ENCODE measurements at regions not wholly inside any gene's neighbourhood (a gene's known extent, or its start where the extent isn't known, plus 50 kb on each side); places are given as distances from the start of the nearest gene placed in this dataset.

DNA sequence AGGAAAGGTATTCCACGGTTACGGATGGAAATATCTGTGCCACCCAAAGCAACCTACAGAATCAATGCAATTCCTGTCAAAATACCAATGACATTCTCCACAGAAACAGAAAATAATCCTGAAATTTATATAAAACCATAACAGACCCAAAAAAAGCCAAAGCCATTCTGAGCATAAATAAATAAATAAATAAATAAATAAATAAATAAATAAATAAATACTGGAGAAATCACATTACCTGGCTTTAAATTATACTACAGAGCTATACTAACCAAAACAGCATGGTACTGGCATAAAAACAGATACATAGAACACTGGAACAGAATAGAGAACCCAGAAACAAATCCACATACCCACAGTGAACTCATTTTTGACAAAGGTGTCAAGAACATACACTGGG is 191.9 kb upstream of the DUSP10 start (continued):
- TF ChIP-seq, protein P1, sequence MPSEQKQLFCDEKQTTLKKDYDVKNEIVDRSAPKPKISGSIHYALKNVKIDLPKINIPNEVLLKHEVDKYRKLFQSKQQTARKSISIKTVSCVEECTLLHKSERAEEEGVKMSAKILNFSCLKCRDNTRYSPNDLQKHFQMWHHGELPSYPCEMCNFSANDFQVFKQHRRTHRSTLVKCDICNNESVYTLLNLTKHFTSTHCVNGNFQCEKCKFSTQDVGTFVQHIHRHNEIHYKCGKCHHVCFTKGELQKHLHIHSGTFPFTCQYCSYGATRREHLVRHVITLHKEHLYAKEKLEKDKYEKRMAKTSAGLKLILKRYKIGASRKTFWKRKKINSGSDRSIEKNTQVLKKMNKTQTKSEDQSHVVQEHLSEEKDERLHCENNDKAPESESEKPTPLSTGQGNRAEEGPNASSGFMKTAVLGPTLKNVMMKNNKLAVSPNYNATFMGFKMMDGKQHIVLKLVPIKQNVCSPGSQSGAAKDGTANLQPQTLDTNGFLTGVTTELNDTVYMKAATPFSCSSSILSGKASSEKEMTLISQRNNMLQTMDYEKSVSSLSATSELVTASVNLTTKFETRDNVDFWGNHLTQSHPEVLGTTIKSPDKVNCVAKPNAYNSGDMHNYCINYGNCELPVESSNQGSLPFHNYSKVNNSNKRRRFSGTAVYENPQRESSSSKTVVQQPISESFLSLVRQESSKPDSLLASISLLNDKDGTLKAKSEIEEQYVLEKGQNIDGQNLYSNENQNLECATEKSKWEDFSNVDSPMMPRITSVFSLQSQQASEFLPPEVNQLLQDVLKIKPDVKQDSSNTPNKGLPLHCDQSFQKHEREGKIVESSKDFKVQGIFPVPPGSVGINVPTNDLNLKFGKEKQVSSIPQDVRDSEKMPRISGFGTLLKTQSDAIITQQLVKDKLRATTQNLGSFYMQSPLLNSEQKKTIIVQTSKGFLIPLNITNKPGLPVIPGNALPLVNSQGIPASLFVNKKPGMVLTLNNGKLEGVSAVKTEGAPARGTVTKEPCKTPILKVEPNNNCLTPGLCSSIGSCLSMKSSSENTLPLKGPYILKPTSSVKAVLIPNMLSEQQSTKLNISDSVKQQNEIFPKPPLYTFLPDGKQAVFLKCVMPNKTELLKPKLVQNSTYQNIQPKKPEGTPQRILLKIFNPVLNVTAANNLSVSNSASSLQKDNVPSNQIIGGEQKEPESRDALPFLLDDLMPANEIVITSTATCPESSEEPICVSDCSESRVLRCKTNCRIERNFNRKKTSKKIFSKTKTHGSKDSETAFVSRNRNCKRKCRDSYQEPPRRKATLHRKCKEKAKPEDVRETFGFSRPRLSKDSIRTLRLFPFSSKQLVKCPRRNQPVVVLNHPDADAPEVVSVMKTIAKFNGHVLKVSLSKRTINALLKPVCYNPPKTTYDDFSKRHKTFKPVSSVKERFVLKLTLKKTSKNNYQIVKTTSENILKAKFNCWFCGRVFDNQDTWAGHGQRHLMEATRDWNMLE (tag by site-specific recombination; conservative IDR thresholded peaks at IDR 0.05; ENCODE audit: low read depth) = peak; percentile 70; the same call in 1 of the 2 replicates
- TF ChIP-seq, protein P2, sequence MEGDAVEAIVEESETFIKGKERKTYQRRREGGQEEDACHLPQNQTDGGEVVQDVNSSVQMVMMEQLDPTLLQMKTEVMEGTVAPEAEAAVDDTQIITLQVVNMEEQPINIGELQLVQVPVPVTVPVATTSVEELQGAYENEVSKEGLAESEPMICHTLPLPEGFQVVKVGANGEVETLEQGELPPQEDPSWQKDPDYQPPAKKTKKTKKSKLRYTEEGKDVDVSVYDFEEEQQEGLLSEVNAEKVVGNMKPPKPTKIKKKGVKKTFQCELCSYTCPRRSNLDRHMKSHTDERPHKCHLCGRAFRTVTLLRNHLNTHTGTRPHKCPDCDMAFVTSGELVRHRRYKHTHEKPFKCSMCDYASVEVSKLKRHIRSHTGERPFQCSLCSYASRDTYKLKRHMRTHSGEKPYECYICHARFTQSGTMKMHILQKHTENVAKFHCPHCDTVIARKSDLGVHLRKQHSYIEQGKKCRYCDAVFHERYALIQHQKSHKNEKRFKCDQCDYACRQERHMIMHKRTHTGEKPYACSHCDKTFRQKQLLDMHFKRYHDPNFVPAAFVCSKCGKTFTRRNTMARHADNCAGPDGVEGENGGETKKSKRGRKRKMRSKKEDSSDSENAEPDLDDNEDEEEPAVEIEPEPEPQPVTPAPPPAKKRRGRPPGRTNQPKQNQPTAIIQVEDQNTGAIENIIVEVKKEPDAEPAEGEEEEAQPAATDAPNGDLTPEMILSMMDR (tag by site-specific recombination; IDR thresholded peaks at IDR 0.05) = no peak
- no peak for TF ChIP-seq HOXA7 (CRISPR knock-in tag; IDR thresholded peaks at IDR 0.05; ENCODE audit: borderline replicate concordance)
- no peak for TF ChIP-seq ZSCAN23 (tag by site-specific recombination; IDR thresholded peaks at IDR 0.05)
- peak; percentile 67 for TF ChIP-seq ZNF426 (tag by site-specific recombination; IDR thresholded peaks at IDR 0.05)
- TF ChIP-seq ZNF555 (tag by site-specific recombination; conservative IDR thresholded peaks at IDR 0.05) = peak; percentile 61
- no peak for TF ChIP-seq ZNF324 (tag by site-specific recombination; IDR thresholded peaks at IDR 0.05)
- TF ChIP-seq ZNF558 (tag by site-specific recombination; IDR thresholded peaks at IDR 0.05) = no peak
- peak; percentile 21; the same call in 1 of the 2 replicates for TF ChIP-seq ZNF140 (tag by site-specific recombination; IDR thresholded peaks at IDR 0.05)
- no peak for TF ChIP-seq ZBTB20 (tag by site-specific recombination; IDR thresholded peaks at IDR 0.05)
- TF ChIP-seq ZNF394 (tag by site-specific recombination; IDR thresholded peaks at IDR 0.05; ENCODE audit: borderline replicate concordance) = peak; percentile 75; the same call in 1 of the 2 replicates

DNA sequence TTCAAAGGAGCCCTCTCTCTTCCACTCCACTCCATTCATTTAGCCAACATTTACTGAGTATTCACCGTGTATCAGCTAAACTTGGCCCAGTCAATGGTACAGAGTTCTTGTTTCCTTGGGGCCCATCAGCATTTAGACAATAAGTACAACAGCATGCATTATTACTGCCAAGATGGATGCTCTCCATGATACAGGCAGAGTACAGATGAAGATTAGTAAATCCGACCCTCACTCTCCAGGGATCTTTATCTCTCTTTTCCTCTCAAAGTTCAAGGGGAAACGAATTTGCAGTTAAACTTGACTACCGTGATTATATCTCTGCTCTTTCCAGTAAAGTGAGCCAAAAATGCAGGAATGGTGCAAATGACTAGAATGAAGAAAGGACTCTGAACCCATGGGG is 184.6 kb upstream of the DUSP10 start:
- TF ChIP-seq KLF8 (tag by site-specific recombination; IDR thresholded peaks at IDR 0.05) = no peak
- TF ChIP-seq ZNF792 (tag by site-specific recombination; IDR thresholded peaks at IDR 0.05) = no peak
- TF ChIP-seq ZNF175 (tag by site-specific recombination; IDR thresholded peaks at IDR 0.05) = no peak
- TF ChIP-seq ZNF114 (tag by site-specific recombination; IDR thresholded peaks at IDR 0.05) = no peak
- TF ChIP-seq, protein P3, sequence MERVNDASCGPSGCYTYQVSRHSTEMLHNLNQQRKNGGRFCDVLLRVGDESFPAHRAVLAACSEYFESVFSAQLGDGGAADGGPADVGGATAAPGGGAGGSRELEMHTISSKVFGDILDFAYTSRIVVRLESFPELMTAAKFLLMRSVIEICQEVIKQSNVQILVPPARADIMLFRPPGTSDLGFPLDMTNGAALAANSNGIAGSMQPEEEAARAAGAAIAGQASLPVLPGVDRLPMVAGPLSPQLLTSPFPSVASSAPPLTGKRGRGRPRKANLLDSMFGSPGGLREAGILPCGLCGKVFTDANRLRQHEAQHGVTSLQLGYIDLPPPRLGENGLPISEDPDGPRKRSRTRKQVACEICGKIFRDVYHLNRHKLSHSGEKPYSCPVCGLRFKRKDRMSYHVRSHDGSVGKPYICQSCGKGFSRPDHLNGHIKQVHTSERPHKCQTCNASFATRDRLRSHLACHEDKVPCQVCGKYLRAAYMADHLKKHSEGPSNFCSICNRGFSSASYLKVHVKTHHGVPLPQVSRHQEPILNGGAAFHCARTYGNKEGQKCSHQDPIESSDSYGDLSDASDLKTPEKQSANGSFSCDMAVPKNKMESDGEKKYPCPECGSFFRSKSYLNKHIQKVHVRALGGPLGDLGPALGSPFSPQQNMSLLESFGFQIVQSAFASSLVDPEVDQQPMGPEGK (tag by site-specific recombination; IDR thresholded peaks at IDR 0.05) = no peak
- TF ChIP-seq, protein P4, sequence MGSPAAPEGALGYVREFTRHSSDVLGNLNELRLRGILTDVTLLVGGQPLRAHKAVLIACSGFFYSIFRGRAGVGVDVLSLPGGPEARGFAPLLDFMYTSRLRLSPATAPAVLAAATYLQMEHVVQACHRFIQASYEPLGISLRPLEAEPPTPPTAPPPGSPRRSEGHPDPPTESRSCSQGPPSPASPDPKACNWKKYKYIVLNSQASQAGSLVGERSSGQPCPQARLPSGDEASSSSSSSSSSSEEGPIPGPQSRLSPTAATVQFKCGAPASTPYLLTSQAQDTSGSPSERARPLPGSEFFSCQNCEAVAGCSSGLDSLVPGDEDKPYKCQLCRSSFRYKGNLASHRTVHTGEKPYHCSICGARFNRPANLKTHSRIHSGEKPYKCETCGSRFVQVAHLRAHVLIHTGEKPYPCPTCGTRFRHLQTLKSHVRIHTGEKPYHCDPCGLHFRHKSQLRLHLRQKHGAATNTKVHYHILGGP (tag by site-specific recombination; IDR thresholded peaks at IDR 0.05) = no peak
- TF ChIP-seq, protein P5, sequence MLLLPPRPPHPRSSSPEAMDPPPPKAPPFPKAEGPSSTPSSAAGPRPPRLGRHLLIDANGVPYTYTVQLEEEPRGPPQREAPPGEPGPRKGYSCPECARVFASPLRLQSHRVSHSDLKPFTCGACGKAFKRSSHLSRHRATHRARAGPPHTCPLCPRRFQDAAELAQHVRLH (tag by site-specific recombination; IDR thresholded peaks at IDR 0.05) = no peak
- TF ChIP-seq, protein P6, sequence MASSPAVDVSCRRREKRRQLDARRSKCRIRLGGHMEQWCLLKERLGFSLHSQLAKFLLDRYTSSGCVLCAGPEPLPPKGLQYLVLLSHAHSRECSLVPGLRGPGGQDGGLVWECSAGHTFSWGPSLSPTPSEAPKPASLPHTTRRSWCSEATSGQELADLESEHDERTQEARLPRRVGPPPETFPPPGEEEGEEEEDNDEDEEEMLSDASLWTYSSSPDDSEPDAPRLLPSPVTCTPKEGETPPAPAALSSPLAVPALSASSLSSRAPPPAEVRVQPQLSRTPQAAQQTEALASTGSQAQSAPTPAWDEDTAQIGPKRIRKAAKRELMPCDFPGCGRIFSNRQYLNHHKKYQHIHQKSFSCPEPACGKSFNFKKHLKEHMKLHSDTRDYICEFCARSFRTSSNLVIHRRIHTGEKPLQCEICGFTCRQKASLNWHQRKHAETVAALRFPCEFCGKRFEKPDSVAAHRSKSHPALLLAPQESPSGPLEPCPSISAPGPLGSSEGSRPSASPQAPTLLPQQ (tag by site-specific recombination; IDR thresholded peaks at IDR 0.05) = no peak
- CTCF ChIA-PET = interaction anchor here (0.6 to 1.1 kb wide), 2 partner anchors 529 to 621 kb away, joined by 3 to 5 read pairs; no protein-coding TSS in a partner anchor
- Histone ChIP-seq H3K36me3 (ENCODE audit: control insufficient read depth in 2 of 2, insufficient read depth in 1 of 2, low read length in 2 of 2) (no peaks in the 10 kb centered on the region), H3K9me3 (ENCODE audit: control insufficient read depth, insufficient read depth, low read depth, low read length) (no peaks in the 10 kb centered on the region), H3K4me1 (ENCODE audit: control insufficient read depth, insufficient read depth, low read length) (no peaks in the 10 kb centered on the region), H3K4me3 (ENCODE audit: low read depth, low read length) (no peak overlapping the region), H3K27ac (ENCODE audit: extremely low read depth, low read depth, low read length) (no peak overlapping the region)
- POLR2A ChIA-PET = no interaction called here

All from HEK293 (cell line).